SK-N-SH treated with all-trans-retinoic acid at 6 μM for 48 hours (cell line): ENCODE measurements at regions not wholly inside any gene's neighbourhood (a gene's known extent, or its start where the extent isn't known, plus 50 kb on each side); places are given as distances from the start of the nearest gene placed in this dataset.

Source experiments
- ARNTL ChIP-seq: fragments of 450-650 bp; formaldehyde crosslinking; IDR thresholded peaks from 2 replicates; pipeline ENCODE4 v1.5.0; 2020; ENCODE audit warnings: low read depth, mild to moderate bottlenecking, moderate library complexity, borderline replicate concordance
- CREB5 ChIP-seq: fragments of 250-450 bp; sonication (Bioruptor Pico); IDR thresholded peaks from 2 replicates; pipeline ENCODE4 v1.5.1; 2020; ENCODE audit warnings: low read depth, mild to moderate bottlenecking, moderate library complexity
- OSR1 ChIP-seq: fragments of 250-450 bp; sonication (Bioruptor Pico); IDR thresholded peaks from 2 replicates; pipeline ENCODE4 v1.8.0; 2022; ENCODE audit warnings: moderate library complexity, mild to moderate bottlenecking, inconsistent platforms
- PATZ1 ChIP-seq: fragments of 250-450 bp; sonication (Bioruptor Pico); IDR thresholded peaks from 2 replicates; pipeline ENCODE4 v1.8.0; 2020; ENCODE audit warnings: mild to moderate bottlenecking, moderate library complexity, borderline replicate concordance
- RARB ChIP-seq: fragments of 250-450 bp; sonication (Bioruptor Pico); IDR thresholded peaks from 2 replicates; pipeline ENCODE4 v1.8.0; 2021; ENCODE audit warnings: mild to moderate bottlenecking, moderate library complexity
- SNAI2 ChIP-seq: fragments of 250-450 bp; sonication (Bioruptor Pico); IDR thresholded peaks from 2 replicates; pipeline ENCODE4 v1.5.0; 2020; ENCODE audit warnings: mild to moderate bottlenecking, moderate library complexity
- ZNF8 ChIP-seq: fragments of 450-650 bp; formaldehyde crosslinking; IDR thresholded peaks from 2 replicates; pipeline ENCODE4 v1.5.0; 2020; ENCODE audit warnings: mild to moderate bottlenecking, moderate library complexity

GRCh38 chr2:129336276-129336675 is 643.2 kb upstream of the RAB6C start:
- TF ChIP-seq RARB (no peak), ARNTL (CRISPR knock-in tag) (no peak), SNAI2 (CRISPR knock-in tag) (no peak), CREB5 (CRISPR knock-in tag) (no peak), OSR1 (CRISPR knock-in tag) (no peak), ZNF8 (CRISPR knock-in tag) (no peak), PATZ1 (CRISPR knock-in tag) (no peak)
